ENCODE measurements at regions not wholly inside any gene's neighbourhood (a gene's known extent, or its start where the extent isn't known, plus 50 kb on each side); places are given as distances from the start of the nearest gene placed in this dataset.

DNA sequence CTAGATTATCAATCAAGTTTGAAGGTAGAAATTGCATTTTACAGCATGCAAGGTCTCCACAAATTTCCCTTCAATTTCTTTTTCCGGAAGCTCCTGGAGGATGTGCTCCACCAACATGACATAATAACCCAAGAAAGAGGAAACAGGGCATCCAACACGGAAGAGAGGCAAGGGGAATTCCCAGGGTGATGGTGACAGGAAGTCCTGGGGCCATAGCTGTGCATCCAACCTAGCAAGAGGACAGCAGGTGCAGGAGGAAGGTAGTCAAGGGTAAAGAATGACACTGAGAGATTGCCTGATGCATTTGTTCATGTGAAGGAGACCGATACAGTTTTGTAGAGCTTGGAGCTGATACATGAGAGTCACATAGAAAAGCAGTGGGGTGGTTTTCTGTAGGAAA is 115.7 kb upstream of the LSM6 start:
- TF ChIP-seq, protein P1, sequence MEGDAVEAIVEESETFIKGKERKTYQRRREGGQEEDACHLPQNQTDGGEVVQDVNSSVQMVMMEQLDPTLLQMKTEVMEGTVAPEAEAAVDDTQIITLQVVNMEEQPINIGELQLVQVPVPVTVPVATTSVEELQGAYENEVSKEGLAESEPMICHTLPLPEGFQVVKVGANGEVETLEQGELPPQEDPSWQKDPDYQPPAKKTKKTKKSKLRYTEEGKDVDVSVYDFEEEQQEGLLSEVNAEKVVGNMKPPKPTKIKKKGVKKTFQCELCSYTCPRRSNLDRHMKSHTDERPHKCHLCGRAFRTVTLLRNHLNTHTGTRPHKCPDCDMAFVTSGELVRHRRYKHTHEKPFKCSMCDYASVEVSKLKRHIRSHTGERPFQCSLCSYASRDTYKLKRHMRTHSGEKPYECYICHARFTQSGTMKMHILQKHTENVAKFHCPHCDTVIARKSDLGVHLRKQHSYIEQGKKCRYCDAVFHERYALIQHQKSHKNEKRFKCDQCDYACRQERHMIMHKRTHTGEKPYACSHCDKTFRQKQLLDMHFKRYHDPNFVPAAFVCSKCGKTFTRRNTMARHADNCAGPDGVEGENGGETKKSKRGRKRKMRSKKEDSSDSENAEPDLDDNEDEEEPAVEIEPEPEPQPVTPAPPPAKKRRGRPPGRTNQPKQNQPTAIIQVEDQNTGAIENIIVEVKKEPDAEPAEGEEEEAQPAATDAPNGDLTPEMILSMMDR (IDR thresholded peaks at IDR 0.05; ENCODE audit: low read depth, low read length): no peak
- no peak for DNase-seq (ENCODE audit: extremely low read depth, low read depth)

DNA sequence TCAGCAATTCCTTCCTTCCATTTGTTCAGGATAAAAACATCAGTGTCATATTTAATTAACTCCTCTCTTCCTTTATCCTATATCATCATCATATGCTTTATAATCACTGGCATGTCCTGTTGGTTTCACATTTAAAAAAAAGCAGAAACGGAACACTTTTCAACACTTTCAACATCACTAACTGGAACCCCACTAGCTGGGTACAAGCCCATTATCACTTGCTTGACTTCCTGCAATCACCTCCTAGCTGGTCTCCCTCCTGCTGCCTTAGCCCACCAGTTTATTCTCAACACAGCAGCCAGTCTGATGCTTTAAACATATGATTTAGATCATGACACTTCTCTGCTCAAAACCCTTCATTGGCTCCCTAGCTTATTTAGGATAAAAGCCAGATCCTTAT is 116.4 kb upstream of the LSM6 start:
- no peak for DNase-seq (ENCODE audit: extremely low read depth, low read depth)
- TF ChIP-seq, protein P1 (IDR thresholded peaks at IDR 0.05; ENCODE audit: low read depth, low read length): no peak

DNA sequence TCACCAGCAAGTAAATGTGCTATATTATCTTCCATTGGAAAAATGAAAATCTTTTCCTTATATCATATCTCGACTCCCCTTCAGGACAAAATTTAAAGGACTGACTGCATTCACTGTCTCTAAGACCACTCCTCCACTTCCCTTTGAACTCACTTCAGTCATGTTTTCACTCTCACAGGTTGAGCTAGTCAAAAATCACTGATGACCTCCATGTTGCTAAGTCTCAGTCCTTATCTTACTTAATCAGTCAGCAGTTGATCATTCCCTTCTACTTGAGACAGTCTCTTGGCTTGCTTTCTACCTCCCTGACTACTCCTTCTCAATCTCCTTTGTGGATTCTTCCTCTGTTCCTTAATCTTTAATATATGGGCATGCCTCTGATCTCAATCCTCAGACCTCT is 117.0 kb upstream of the LSM6 start:
- no peak for DNase-seq (ENCODE audit: extremely low read depth, low read depth)
- TF ChIP-seq, protein P1 (IDR thresholded peaks at IDR 0.05; ENCODE audit: low read depth, low read length): no peak

- no peak for DNase-seq (ENCODE audit: extremely low read depth, low read depth)
- TF ChIP-seq, protein P1 (IDR thresholded peaks at IDR 0.05; ENCODE audit: low read depth, low read length): no peak
Observed at GRCh38 chr4:146054676-146055075, 116.1 kb upstream of the ZNF827 start.

GRCh38 chr4:146053891-146054290 is 115.3 kb upstream of the ZNF827 start:
- TF ChIP-seq, protein P1 (IDR thresholded peaks at IDR 0.05; ENCODE audit: low read depth, low read length): no peak
- DNase-seq (ENCODE audit: extremely low read depth, low read depth): no peak

GRCh38 chr4:146051728-146052391 is 113.2 kb upstream of the ZNF827 start:
- TF ChIP-seq, protein P1 (IDR thresholded peaks at IDR 0.05; ENCODE audit: low read depth, low read length): no peak

GRCh38 chr4:146051223-146051622 is 112.6 kb upstream of the ZNF827 start:
- DNase-seq (ENCODE audit: extremely low read depth, low read depth): no peak
- TF ChIP-seq, protein P1 (IDR thresholded peaks at IDR 0.05; ENCODE audit: low read depth, low read length): no peak

More at GRCh38 chr4:146051728-146052391, 113.2 kb upstream of the ZNF827 start:
- no peak for DNase-seq (ENCODE audit: extremely low read depth, low read depth)
